HS-5 (cell line): ENCODE measurements at regions not wholly inside any gene's neighbourhood (a gene's known extent, or its start where the extent isn't known, plus 50 kb on each side); places are given as distances from the start of the nearest gene placed in this dataset.

Experiments used
- DNase-seq: peaks from one replicate; pipeline ENCODE4 v3.0.0-alpha.2; 2012; ENCODE audit warnings: low read depth

DNA sequence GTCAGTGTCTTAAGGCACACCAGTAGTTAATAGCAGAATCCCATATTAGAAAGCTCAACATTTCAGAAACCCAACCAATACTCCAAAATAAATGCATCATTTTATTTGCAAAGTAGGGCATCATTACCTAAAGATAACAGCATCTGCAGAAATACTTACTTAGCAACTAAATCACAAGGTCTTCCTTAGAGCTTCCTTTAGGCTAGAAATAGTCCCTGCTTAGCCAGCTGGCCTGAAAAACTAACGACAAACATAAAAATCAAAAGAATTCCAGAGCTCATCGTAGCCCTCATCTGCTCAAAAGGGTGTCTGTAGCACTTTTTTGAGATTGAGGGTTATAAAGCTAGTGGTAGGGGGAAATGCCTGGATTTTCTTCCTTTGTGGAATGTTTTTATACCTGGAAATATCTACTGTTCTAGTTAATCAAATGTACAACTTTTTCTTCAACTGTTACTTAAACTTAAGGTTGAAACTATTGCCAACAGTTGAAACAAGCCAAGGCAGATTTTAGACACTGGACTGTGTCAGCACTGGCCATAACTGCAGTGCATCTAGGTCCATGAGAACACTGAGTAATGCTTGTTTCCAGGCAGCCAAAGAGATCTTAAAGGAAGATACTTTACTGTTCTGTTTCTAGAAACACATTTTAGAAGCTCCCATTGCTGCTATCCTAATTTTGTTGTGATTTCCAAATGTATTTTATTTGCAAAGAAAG lies 129.4 kb upstream of the RASA1 start:
- no peak for DNase-seq

DNA sequence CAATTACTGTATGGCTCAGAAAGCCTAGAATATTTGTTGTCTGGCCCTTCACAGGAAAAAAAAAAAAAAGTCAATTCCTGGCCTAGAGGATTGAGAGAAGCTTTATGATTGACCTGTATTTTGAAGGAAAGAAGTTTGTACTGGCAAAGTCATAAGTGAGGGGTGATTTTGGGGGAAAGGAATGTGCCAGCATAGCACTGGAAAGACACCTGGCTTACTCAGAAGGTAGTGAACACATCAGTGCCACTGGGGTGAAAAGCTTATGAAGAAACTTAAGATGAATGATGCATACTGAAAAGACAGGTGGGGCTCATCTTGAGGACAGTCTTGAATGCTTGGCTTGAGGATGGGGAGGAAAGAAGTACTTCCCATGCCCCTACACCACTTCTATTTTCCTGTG lies 127.9 kb upstream of the RASA1 start:
- no peak for DNase-seq

DNA sequence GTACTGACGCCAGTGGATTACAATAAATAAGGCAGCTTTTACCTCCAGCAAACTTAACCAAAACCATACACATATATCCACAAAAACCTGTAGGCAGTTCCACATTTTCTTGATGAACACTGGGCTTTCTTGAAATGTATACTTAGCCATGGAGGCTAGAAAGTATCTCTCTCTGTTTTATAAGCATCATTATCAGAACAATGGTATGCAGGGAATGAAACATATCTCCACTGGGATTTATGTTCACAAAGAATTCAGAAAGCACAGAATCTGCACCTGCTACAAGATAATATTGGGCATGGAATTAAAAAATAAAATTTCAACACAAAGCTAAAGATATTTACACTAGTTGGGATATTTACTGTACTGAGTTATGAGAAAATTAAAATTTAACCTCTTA lies 126.1 kb upstream of the RASA1 start:
- no peak for DNase-seq

DNA sequence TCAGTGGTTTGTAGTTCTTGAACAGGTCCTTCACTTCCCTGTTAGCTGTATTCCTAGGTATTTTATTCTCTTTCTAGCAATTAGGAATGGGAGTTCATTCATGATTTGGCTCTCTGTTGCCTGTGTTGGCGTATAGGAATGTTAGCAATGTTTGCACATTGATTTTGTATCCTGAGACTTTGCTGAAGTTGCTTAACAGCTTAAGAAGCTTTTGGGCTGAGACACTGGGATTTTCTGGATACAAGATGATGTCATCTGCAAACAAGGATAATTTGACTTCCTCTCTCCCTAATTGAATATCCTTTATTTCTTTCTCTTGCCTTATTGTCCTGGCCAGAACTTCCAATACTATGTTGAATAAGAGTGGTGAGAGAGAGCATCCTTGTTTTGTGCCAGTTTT lies 121.8 kb upstream of the RASA1 start:
- DNase-seq = peak; percentile 58

DNA sequence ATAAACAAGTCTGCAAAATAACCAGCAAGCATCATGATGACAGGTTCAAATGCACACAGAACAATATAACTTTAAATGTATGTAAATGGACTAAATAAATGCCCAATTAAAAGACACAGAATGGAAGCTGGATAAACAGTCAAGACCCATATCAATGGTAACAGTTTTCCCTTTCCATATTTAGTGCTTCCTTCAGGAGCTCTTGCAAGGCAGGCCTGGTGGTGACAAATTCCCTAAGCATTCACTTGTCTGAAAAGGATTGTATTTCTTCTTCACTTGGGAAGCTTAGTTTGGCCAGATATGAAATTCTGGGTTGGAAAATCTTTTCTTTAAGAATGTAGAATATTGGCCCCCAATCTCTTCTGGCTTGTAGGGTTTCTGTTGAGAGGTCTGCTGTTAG lies 120.2 kb upstream of the RASA1 start:
- DNase-seq = no peak

DNA sequence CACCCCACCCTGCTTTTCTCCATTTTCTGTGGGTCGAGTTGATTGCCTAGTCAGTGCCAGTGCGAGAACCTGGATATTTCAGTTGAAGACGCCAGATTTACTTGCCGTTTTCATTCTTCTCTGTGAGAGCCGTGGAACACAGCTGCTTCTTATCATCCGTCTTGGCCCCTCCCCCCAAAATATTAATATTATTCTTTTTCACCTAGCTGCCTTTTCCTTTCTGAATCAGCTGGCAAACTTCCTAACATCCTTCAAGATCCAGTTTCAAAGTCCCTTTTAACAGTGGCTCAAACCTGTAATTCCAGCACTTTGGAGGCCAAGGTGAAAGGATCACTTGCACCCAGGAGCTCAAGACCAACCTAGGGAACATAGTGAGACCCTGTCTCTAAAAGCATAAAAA lies 117.1 kb upstream of the RASA1 start:
- DNase-seq = no peak

DNA sequence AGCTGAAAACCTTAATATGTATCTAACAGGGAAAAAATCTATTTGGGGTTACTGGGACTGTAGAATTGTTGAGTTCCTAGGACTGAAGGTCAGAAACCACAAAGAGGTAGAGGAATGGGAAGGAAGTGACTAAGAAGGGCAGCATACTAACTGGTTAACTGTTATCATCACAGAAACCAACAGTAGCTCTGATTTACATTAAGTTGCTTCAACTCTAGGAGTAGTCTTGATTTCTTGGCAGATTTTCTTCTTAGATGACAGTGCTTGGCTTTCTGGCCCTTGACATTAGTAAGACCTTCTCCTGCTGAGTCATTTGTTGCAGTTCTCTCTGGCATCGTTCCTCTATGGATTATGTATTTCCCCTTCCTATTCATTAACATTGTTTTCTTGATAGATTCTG lies 116.1 kb upstream of the RASA1 start:
- peak; percentile 96 for DNase-seq

DNA sequence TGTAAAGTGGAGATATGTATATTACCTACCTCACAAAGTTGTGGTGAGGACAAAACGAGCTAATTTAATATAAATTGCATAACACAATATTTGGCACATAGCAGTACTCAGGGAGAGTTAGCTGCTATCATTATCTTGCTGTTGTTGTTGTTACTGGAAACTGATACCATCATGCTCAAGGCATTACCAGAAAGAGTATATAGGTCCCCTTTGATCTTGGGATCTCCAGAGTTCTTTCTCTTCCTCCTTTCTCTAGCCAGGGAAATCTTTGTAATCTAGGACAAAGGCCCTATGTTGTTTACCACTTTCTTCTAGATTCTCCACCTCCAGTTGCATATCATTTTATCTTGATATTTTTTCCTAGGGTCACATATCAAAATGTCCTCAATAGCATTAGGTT lies 114.8 kb upstream of the RASA1 start:
- no peak for DNase-seq

DNA sequence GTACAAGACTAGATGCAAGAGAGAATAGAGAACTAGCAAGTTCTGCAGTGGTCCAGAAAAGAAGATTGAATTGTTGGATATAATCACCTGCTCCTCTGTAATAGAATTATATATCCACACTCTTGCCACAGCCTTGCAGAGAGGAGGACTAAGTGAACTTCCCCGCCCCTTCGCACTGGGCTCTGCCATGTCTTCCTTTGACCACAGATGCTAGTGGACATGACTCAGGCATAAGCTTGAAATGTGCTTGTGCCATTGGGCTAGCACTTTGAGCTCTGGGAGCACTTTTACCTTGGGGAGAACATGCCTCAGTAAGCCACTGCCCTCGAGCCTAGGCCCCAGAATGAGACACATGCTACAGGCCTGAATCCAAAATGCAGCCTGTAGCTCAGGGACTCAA lies 113.5 kb upstream of the RASA1 start:
- DNase-seq = no peak

DNA sequence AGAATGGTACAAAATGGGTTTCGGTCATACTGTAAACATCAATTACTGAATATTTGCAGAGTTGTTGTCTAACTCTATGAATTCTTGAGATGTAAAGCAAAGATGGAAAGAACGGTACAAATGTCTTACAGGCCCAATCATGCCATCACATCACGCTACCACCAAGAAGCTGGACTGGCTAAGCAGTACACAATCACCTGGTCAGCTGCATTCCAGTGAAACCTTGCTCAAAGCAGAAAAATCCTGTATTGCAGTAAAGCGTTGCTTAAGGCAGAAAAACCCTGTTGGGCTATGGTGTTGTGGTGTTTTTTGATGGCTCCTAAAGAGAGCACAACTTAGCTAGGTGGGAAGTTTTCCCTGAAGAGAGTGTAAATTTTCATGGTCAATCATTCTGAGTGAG lies 112.6 kb upstream of the RASA1 start:
- DNase-seq = no peak

DNA sequence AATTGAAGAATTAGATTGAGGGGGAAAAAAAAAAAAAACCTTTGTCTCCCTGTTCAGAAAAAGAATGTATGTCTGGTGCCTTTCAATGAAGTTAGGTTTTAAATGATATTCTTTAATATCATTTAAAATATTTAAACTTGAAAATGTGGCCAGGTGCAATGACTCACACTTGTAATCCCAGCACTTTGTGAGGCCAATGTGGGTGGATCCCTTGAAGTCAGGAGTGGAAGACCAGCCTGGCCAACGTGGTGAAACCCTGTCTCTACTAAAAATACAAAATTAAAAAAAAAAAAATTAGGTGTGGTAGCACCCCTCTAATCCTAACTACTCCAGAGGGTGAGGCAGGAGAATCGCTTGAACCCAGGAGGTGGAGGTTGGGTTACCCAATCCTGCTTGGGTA lies 111.1 kb upstream of the RASA1 start:
- no peak for DNase-seq

DNA sequence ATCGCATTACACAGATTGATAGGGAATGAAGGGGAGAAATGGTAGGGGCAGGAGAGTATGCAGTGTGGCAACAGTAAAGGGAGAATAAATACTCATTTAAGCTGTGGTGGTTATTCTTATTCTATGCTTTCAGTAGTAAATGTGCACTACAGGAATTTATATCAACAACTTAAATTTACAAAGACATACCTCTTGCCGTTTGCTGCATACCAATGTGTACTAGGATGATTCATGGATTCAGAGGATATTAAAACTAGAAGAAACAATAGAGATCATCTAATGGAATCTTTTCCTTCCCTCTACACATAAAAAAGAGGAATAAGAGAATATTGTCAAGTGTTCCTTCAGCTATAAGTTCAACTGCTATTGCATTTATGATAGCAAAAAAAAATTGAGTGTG lies 103.3 kb upstream of the RASA1 start:
- no peak for DNase-seq

DNA sequence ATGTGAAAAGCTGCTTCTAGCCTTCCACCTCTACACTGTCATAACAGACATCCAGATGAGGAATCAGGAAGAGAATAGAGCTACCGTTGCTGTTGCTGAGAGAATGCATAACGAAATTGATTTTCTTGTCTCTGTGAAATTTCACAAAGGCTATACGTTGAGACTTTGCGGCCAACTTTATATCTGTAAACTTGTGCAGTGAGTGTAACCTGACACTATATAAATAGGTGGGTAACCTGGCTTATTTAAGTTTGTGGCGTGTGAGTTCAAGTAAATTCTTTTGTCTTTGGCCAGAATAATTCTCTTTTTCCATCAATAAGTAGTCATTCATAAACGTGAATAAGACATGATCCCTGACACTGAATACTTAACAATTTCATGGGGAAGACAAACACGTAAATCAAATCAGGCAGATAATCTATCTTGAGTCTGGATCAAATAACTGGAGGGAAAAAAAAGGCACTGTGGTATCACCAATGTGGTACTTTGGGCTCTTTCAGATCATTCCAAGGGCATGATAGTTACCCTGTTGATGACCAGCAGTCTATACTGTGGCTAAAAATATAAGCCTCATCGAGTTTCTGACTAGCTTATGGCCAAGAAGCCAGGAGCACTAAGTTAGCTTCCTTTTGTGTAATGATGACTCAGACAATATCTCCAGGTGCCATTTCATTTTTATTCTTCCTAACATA lies 98.2 kb upstream of the RASA1 start:
- DNase-seq = no peak

DNA sequence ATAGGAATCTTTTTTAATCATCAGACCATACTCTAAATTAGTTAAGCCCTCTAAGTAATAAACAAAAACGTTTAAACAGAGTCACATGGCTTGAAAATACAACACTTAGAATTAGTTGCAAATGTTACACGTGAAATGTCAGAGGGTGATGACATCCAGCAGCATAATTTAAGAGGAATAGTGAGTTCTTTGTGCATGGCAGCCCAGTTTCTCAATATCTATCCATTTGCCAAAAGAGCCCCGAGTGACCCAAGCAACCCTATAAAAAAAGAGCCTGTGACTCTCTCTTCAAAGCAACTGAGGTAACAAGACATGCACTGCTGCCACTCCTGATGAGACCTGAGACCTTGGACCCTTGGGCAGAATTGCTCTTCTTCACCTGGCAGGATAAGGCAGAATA lies 96.9 kb upstream of the RASA1 start:
- no peak for DNase-seq

DNA sequence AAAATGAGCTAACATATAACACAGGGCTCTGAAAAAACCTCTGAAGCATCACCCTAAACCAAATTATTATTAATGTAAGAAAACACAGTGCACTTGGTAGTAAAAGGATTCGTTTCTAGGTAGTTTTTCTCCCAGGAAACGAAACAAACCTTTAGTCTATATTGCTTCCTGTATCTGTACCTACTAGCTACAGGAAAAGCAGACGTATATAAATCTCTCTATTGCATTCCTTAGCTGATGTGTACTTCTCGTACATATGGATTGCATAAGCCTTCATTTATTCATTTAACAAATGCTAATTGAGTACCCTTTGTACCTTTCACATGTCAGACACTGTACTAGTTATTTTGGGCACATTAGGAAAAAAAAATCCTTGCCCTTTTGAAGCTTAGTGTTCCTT lies 85.0 kb upstream of the RASA1 start:
- DNase-seq = no peak

DNA sequence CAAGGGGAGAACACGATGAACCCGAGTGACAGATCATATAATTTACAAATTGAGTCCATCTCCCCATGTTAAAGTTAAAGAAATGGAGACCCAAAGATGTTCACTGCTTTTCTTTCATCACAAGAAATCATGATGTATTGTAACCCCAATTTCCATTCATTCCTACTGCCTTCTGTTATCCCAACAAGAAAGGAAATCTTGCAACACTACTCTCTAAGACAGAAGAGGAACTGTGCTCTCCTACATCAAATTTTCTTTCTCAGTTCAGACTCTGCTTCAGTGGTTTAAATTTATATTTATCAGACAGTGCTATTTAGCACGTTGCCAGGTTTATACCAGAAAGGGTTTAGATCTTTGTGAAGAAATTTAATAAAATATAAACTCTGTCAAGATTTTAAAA lies 83.8 kb upstream of the RASA1 start:
- DNase-seq = no peak

DNA sequence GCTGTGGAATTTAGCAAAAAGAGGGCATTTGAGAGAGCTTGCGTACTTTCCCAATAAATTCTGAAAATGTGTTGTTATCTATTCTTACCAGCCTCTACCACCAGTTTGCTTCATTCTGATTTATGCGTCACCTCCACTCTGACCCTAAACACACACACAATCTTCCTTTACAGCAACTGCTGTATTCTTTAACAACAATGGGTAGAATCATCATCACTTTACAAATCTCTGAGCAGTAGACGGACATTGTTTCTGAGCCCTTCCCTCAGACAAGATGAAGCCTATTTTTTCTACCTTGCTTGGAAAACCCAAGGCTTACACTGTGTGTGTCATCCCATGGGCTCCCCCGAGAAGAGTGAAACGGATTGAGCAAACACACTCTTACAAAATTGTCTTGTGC lies 83.1 kb upstream of the RASA1 start:
- DNase-seq = no peak

DNA sequence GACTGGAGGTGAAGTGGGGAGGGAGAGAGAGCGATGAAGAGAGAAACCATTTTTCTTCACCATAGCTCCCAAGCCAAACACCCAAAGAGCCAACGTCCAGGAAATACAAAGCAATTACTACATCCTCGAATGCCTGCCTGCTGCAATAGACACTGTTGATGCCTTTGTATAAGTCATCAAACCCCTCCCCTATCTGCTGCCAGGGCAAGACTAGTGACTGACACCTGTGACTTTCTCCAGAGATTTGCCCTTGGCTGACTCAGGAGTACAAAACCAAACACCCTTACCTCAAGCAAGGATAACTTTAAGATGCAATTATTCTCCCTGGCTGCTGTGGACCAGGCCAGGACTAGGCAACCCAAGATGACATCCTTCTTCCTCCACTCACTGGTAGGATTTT lies 81.8 kb upstream of the RASA1 start:
- no peak for DNase-seq

DNA sequence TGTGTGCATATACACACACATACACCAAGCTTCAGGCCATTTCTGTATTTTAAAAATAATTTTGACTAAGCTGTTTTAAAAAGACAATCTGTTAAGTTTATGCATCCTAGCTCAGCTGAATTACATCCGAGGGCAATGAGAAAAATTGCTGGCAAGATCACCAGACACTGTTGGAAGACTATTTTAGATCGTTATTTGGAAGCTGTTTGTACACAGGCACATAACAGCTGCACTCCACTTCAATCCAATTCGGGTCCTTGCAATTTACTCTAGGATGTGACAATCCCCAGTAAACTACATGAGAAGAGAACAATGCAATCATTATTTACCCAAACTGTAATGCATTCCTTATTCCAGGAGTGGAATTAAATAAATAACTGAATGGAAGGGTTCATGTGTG lies 79.3 kb upstream of the RASA1 start:
- DNase-seq = no peak

DNA sequence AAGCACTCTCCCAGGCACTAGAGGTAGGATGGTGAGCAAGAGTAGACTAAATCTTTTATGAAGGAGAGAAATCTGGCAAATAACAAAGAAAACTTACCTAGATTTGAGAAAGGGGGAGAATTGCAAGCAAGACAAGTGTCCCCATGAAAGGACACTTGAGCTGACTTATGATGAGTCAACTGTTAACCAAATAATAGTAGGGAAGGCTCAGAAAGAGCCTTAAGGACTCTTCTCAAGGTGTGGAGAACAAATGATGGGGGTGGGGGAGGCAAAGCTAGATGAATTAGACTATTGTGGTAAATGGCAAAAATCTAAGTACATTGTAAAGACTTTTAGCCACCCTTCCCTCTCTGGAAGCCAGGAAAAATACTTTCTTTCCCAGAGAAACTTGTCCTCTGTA lies 77.6 kb upstream of the RASA1 start:
- no peak for DNase-seq

DNA sequence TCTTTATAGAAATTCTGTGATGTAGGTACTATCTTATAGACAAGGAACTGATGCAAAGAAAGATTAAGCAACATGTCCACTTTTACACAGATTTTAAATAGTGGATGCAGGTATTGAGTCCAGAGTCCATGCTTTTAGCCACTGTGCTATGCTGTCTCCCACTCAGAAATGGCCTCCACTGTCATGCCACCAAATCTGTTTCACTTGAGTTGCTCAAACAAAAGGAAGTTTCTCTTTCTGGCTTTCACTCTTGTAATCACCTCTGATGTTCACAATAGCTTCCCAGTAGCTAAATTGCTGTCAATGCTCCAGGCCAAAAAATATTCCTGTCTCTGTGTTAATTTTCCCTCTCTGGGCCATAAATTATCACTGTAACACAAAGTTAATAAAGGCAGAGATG lies 77.0 kb upstream of the RASA1 start:
- DNase-seq = no peak

DNA sequence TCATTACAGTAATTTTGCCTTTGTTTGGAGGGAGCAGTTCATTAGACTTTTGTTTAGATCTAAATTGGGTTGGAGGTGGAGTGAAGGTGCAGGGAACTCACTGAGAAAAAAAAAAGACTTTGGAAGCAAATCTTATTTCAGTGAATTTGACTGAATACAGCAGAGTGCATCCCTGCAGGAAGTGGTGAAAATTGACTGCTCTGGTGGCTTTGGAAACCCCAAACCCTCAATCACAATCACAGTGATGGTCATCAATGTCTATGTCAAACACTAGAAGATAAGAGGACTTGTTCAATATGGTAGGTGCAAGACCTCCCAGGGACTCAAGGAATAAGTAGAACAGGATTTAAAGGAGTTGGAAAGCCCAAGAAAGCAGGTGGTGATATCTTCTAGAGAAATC lies 76.0 kb upstream of the RASA1 start:
- DNase-seq = no peak

DNA sequence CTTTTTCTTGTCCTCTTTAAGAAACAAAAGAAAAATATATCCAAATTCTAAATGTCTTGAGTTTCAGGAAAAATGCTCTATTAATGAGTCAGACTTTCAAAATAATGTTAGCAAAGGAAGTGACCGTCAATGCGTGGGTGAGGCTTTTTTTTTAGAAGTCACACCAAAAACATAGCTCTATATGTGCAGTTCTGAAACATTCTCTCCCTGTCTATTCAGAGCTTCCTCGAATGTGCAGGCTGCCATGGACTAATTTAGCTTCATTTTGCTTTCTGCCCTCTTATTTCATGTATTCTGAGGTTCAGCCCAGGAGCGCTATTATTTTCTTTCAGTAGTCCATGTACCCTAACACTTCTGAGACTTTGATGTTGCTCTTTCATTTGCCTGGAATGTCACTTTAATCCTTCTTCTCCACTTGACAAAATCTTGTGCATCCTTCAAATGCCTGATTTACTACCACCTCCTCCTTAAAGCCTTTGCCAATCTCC lies 72.5 kb upstream of the RASA1 start:
- peak; percentile 46 for DNase-seq

DNA sequence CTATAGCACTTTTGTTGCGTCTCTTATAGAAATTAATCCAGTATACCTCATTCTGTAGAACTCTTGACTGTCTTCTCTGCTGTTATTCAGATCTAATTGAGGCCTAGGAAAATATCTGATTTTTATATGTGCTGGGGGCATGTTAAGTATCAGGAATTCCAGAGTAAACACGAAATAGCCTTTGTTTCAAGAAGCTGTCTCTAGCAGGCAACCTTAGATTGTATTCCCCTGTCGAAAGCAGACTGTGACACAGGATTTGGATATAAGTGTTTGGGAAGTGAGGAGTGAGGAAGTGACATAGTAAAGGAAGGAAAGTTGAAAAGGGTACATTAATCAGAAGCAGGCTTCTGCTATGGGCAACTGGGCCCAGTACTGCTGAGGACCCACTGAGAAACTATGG lies 72.1 kb upstream of the RASA1 start:
- DNase-seq = no peak
